Chondrocyte (in vitro differentiated cells): ENCODE measurements at regions not wholly inside any gene's neighbourhood (a gene's known extent, or its start where the extent isn't known, plus 50 kb on each side); places are given as distances from the start of the nearest gene placed in this dataset.

Experiments used
- DNase-seq: peaks from one replicate; pipeline ENCODE4 v3.0.0; 2021; ENCODE audit warnings: mixed read lengths, low spot score
- H3K27ac Mint-ChIP-seq: one replicate; pipeline ENCODE4 v1.8.0; 2021; ENCODE audit warnings: mild to moderate bottlenecking, moderate library complexity, mixed read lengths; ENCODE audit not compliant: unreplicated experiment
- H3K27me3 Mint-ChIP-seq: 2 replicates; pipeline ENCODE4 v1.8.0; 2021; ENCODE audit warnings: low read depth, mixed read lengths
- H3K36me3 Mint-ChIP-seq: 2 replicates; pipeline ENCODE4 v1.8.0; 2021; ENCODE audit warnings: low read depth, mixed read lengths
- H3K4me1 Mint-ChIP-seq: 2 replicates; pipeline ENCODE4 v1.8.0; 2021; ENCODE audit warnings: low read depth, mild to moderate bottlenecking, mixed read lengths
- H3K4me3 Mint-ChIP-seq: one replicate; pipeline ENCODE4 v1.8.0; 2021; ENCODE audit warnings: mild to moderate bottlenecking, moderate library complexity, mixed read lengths; ENCODE audit not compliant: unreplicated experiment
- H3K9me3 Mint-ChIP-seq: 2 replicates; pipeline ENCODE4 v1.8.0; 2021; ENCODE audit warnings: low read depth, mixed read lengths
- CTCF ChIP-seq: fragments of 200-600 bp; sonication (generic); IDR thresholded peaks from 2 replicates; pipeline ENCODE4 v1.5.0; 2021; ENCODE audit warnings: antibody characterized with exemption, mild to moderate bottlenecking, moderate library complexity

GRCh38 chr7:152969335-152969734, 209.8 kb downstream of the ACTR3B start:
- no peak for TF ChIP-seq CTCF
- Mint-ChIP-seq H3K4me1 (no peaks in the 10 kb centered on the region), H3K9me3 (peaks cover 40% of the 10 kb centered on the region), H3K4me3 (no peak overlapping the region), H3K27me3 (no peaks in the 10 kb centered on the region), H3K36me3 (peaks cover 1% of the 10 kb centered on the region), H3K27ac (no peak overlapping the region)
- DNase-seq = no peak

- peaks cover 40% of the 10 kb centered on the region for H3K9me3 Mint-ChIP-seq
- no peak overlapping the region for H3K4me3 Mint-ChIP-seq
- peaks cover 1% of the 10 kb centered on the region for H3K36me3 Mint-ChIP-seq
- H3K4me1 Mint-ChIP-seq = no peaks in the 10 kb centered on the region
- no peak for TF ChIP-seq CTCF
- no peak overlapping the region for H3K27ac Mint-ChIP-seq
- no peak for DNase-seq
- H3K27me3 Mint-ChIP-seq = no peaks in the 10 kb centered on the region
Observed at GRCh38 chr7:152969839-152970238, 210.3 kb downstream of the ACTR3B start.

- no peak for TF ChIP-seq CTCF
- Mint-ChIP-seq H3K4me3 (no peak overlapping the region), H3K4me1 (no peaks in the 10 kb centered on the region), H3K9me3 (peaks cover 40% of the 10 kb centered on the region), H3K27ac (no peak overlapping the region), H3K36me3 (peaks cover 1% of the 10 kb centered on the region), H3K27me3 (no peaks in the 10 kb centered on the region)
- no peak for DNase-seq
Observed at GRCh38 chr7:152970481-152970880, 210.9 kb downstream of the ACTR3B start.

- no peak for DNase-seq
- Mint-ChIP-seq H3K36me3 (peaks cover 1% of the 10 kb centered on the region), H3K4me1 (no peaks in the 10 kb centered on the region), H3K27me3 (no peaks in the 10 kb centered on the region), H3K4me3 (no peak overlapping the region), H3K27ac (no peak overlapping the region), H3K9me3 (peaks cover 30% of the 10 kb centered on the region)
- TF ChIP-seq CTCF = no peak
Observed at GRCh38 chr7:152974577-152974976, 215.0 kb downstream of the ACTR3B start.

- peaks cover 26% of the 10 kb centered on the region for H3K9me3 Mint-ChIP-seq
- H3K36me3 Mint-ChIP-seq = peaks cover 1% of the 10 kb centered on the region
- no peaks in the 10 kb centered on the region for H3K4me1 Mint-ChIP-seq
- H3K4me3 Mint-ChIP-seq = no peak overlapping the region
- H3K27me3 Mint-ChIP-seq = no peaks in the 10 kb centered on the region
- no peak for DNase-seq
- TF ChIP-seq CTCF = no peak
- H3K27ac Mint-ChIP-seq = no peak overlapping the region
Observed at GRCh38 chr7:152975076-152975475, 215.5 kb downstream of the ACTR3B start.
